HEK293 (cell line): ENCODE measurements at regions not wholly inside any gene's neighbourhood (a gene's known extent, or its start where the extent isn't known, plus 50 kb on each side); places are given as distances from the start of the nearest gene placed in this dataset.

Source experiments
- CTCF ChIA-PET: fragments of 350-600 bp; formaldehyde crosslinking; extraction: SDS; loops from one replicate; lab custom pipeline; 2021; ENCODE audit warnings: antibody characterized with exemption; lab: Yijun Ruan, JAX
- POLR2A ChIA-PET: fragments of 300-600 bp; formaldehyde crosslinking; extraction: SDS; loops from one replicate; lab custom pipeline; 2020; ENCODE audit warnings: antibody characterized with exemption, inconsistent platforms; lab: Yijun Ruan, JAX
- H3K27ac ChIP-seq: fragments of 200-500 bp; sonication (Bioruptor generic); 2 replicates; pipeline ENCODE4 v1.5.1; 2014; ENCODE audit warnings: low read depth, low read length, control low read depth, inconsistent platforms; ENCODE audit errors: extremely low read depth
- H3K36me3 ChIP-seq, 2 experiments: fragments of 200-500 bp in 1 of 2; sonication (Bioruptor generic) in 1 of 2; 1 replicate in 1 of 2; 2 replicates in 1 of 2; pipeline ENCODE4 v1.5.1; 2014 to 2017; ENCODE audit warnings: inconsistent platforms in 2 of 2, low read length in 2 of 2; ENCODE audit not compliant: control insufficient read depth in 2 of 2, insufficient read depth in 1 of 2
- H3K4me1 ChIP-seq: fragments of 200-500 bp; sonication (Bioruptor generic); 2 replicates; pipeline ENCODE4 v1.5.1; 2014; ENCODE audit warnings: mild to moderate bottlenecking, low read length, inconsistent platforms; ENCODE audit not compliant: control insufficient read depth, insufficient read depth
- H3K4me3 ChIP-seq: 2 replicates; pipeline ENCODE4 v1.5.1; 2011; ENCODE audit warnings: low read depth, mild to moderate bottlenecking, control low read depth, low read length, moderate library complexity
- H3K9me3 ChIP-seq: fragments of 200-500 bp; sonication (Bioruptor generic); 2 replicates; pipeline ENCODE4 v1.5.1; 2014; ENCODE audit warnings: low read depth, low read length, inconsistent platforms; ENCODE audit not compliant: control insufficient read depth, insufficient read depth
- IKZF3 ChIP-seq: fragments of 450-650 bp; IDR thresholded peaks from 2 replicates; pipeline ENCODE4 v1.5.0; 2018; ENCODE audit warnings: missing biosample characterization, mild to moderate bottlenecking, missing genetic modification characterization, moderate library complexity
- KLF16 ChIP-seq: fragments of 450-650 bp; formaldehyde crosslinking; IDR thresholded peaks from 2 replicates; pipeline ENCODE4 v1.5.1; 2017; ENCODE audit warnings: missing biosample characterization, missing genetic modification characterization
- KLF8 ChIP-seq: fragments of 450-650 bp; formaldehyde crosslinking; IDR thresholded peaks from 2 replicates; pipeline ENCODE4 v1.5.1; 2016; ENCODE audit warnings: missing biosample characterization, missing genetic modification characterization
- OVOL3 ChIP-seq: fragments of 450-650 bp; formaldehyde crosslinking; IDR thresholded peaks from 2 replicates; pipeline ENCODE4 v1.5.1; 2016; ENCODE audit warnings: missing biosample characterization, missing genetic modification characterization
- SCRT2 ChIP-seq: fragments of 450-650 bp; formaldehyde crosslinking; IDR thresholded peaks from 2 replicates; pipeline ENCODE4 v1.5.1; 2016; ENCODE audit warnings: missing biosample characterization, missing genetic modification characterization
- SETDB1 ChIP-seq: IDR thresholded peaks from one replicate; pipeline ENCODE4 v1.6.1; 2017; ENCODE audit warnings: mild to moderate bottlenecking, low read length, moderate library complexity, mixed read lengths; ENCODE audit not compliant: insufficient read length
- ZNF146 ChIP-seq: fragments of 450-650 bp; formaldehyde crosslinking; IDR thresholded peaks from 2 replicates; pipeline ENCODE4 v1.5.1; 2016; ENCODE audit warnings: missing biosample characterization, missing genetic modification characterization
- ZNF157 ChIP-seq: fragments of 450-650 bp; formaldehyde crosslinking; IDR thresholded peaks from 2 replicates; pipeline ENCODE4 v1.5.1; 2016; ENCODE audit warnings: missing biosample characterization, missing genetic modification characterization
- ZNF223 ChIP-seq: fragments of 450-650 bp; formaldehyde crosslinking; IDR thresholded peaks from 2 replicates; pipeline ENCODE4 v1.5.1; 2016; ENCODE audit warnings: missing biosample characterization, missing genetic modification characterization
- ZNF248 ChIP-seq: fragments of 450-650 bp; formaldehyde crosslinking; IDR thresholded peaks from 2 replicates; pipeline ENCODE4 v1.5.1; 2017; ENCODE audit warnings: missing biosample characterization, missing genetic modification characterization
- ZNF324 ChIP-seq: fragments of 450-650 bp; formaldehyde crosslinking; IDR thresholded peaks from 2 replicates; pipeline ENCODE4 v1.5.1; 2016; ENCODE audit warnings: missing biosample characterization, missing genetic modification characterization
- ZNF629 ChIP-seq: fragments of 450-650 bp; formaldehyde crosslinking; IDR thresholded peaks from 2 replicates; pipeline ENCODE4 v1.5.1; 2017; ENCODE audit warnings: missing biosample characterization, missing genetic modification characterization
- ZNF677 ChIP-seq: fragments of 450-650 bp; IDR thresholded peaks from 2 replicates; pipeline ENCODE4 v1.5.0; 2018; ENCODE audit warnings: missing biosample characterization, mild to moderate bottlenecking, missing genetic modification characterization, moderate library complexity
- ZNF76 ChIP-seq: fragments of 450-650 bp; formaldehyde crosslinking; IDR thresholded peaks from 2 replicates; pipeline ENCODE4; 2016; ENCODE audit warnings: low read depth, missing biosample characterization, missing genetic modification characterization, borderline replicate concordance
- ZNF785 ChIP-seq: fragments of 450-650 bp; formaldehyde crosslinking; IDR thresholded peaks from 2 replicates; pipeline ENCODE4 v1.5.1; 2016; ENCODE audit warnings: missing biosample characterization, missing genetic modification characterization
- TF ChIP-seq, protein P1 (sequence below): fragments of 450-650 bp; formaldehyde crosslinking; IDR thresholded peaks from 2 replicates; pipeline ENCODE4 v1.5.1; 2016; ENCODE audit warnings: missing biosample characterization, missing genetic modification characterization
- TF ChIP-seq, protein P2 (sequence below): fragments of 450-650 bp; formaldehyde crosslinking; IDR thresholded peaks from 2 replicates; pipeline ENCODE4 v1.5.1; 2016; ENCODE audit warnings: missing biosample characterization, missing genetic modification characterization

DNA sequence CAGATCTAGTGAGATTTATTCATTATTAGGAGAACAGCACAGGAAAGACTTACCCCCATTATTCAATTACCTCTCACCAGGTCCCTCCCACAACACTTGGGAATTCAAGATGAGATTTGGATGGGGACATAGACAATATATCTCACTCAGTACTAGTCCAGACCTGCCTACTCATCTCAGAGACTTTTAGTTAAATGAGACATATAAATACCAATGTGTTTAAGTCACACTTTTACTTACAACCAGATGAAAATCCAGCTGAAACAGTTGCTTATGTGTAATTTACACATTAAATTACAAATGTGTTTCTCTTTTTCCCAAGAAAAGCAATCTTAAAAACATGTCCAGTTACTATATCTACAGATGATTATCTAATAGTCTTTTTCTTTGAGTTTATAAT lies 1145.6 kb downstream of the KCNT2 start (continued):
- TF ChIP-seq, protein P1, sequence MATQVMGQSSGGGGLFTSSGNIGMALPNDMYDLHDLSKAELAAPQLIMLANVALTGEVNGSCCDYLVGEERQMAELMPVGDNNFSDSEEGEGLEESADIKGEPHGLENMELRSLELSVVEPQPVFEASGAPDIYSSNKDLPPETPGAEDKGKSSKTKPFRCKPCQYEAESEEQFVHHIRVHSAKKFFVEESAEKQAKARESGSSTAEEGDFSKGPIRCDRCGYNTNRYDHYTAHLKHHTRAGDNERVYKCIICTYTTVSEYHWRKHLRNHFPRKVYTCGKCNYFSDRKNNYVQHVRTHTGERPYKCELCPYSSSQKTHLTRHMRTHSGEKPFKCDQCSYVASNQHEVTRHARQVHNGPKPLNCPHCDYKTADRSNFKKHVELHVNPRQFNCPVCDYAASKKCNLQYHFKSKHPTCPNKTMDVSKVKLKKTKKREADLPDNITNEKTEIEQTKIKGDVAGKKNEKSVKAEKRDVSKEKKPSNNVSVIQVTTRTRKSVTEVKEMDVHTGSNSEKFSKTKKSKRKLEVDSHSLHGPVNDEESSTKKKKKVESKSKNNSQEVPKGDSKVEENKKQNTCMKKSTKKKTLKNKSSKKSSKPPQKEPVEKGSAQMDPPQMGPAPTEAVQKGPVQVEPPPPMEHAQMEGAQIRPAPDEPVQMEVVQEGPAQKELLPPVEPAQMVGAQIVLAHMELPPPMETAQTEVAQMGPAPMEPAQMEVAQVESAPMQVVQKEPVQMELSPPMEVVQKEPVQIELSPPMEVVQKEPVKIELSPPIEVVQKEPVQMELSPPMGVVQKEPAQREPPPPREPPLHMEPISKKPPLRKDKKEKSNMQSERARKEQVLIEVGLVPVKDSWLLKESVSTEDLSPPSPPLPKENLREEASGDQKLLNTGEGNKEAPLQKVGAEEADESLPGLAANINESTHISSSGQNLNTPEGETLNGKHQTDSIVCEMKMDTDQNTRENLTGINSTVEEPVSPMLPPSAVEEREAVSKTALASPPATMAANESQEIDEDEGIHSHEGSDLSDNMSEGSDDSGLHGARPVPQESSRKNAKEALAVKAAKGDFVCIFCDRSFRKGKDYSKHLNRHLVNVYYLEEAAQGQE: no peak
- TF ChIP-seq KLF8 (tag by site-specific recombination): no peak
- TF ChIP-seq ZNF677 (tag by site-specific recombination): no peak
- TF ChIP-seq SCRT2 (tag by site-specific recombination): no peak
- TF ChIP-seq ZNF248: no peak

DNA sequence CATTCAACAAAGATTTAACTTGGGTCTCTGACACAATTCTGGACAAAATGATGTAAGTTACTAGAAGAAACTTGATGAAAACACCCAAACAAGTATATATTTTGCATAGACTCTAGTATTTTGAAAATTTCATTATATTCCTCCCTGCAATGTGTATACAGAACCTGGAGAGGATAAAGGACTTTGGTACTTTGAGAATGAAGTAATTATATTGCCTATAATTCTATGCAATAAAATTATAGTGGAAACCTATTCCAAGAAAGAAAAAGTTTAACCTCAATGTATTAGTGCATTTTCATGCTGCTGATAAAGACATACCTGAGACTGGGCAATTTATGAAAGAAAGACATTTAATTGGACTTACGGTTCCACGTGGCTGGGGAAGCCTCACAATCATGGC lies 1146.1 kb downstream of the KCNT2 start:
- Histone ChIP-seq H3K4me1 (no peaks in the 10 kb centered on the region), H3K36me3 (no peaks in the 10 kb centered on the region), H3K9me3 (no peaks in the 10 kb centered on the region), H3K4me3 (no peak overlapping the region), H3K27ac (no peak overlapping the region)
- POLR2A ChIA-PET: no interaction called here
- TF ChIP-seq ZNF785: no peak
- no peak for TF ChIP-seq OVOL3
- TF ChIP-seq SETDB1: peak; percentile 24
- CTCF ChIA-PET: no interaction called here

DNA sequence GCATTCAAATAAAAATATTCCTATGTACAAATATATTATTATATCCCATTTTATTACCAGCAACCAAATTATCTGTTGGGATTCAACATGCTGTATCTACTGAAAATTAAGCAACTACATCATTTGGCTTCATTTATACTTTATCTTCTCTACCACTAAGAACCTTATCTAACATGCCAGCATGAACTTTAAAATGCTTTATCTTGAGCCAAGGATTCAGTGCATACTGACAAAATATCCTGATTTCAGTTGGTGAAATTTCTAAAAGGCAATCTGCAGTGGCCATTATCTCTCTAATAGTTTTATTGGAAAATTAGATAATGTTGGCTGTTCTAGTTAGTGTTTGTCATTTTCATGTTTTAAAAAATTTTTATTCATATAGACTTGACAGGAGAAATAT lies 1149.9 kb downstream of the KCNT2 start:
- Histone ChIP-seq H3K27ac (no peak overlapping the region), H3K4me1 (no peaks in the 10 kb centered on the region), H3K4me3 (no peak overlapping the region), H3K9me3 (no peaks in the 10 kb centered on the region), H3K36me3 (no peaks in the 10 kb centered on the region)
- POLR2A ChIA-PET: no interaction called here
- TF ChIP-seq ZNF157 (no peak), ZNF629 (tag by site-specific recombination) (no peak), ZNF76 (tag by site-specific recombination) (no peak), KLF16 (tag by site-specific recombination) (no peak), IKZF3 (tag by site-specific recombination) (no peak), ZNF223 (tag by site-specific recombination) (no peak), ZNF785 (no peak)
- CTCF ChIA-PET: no interaction called here

DNA sequence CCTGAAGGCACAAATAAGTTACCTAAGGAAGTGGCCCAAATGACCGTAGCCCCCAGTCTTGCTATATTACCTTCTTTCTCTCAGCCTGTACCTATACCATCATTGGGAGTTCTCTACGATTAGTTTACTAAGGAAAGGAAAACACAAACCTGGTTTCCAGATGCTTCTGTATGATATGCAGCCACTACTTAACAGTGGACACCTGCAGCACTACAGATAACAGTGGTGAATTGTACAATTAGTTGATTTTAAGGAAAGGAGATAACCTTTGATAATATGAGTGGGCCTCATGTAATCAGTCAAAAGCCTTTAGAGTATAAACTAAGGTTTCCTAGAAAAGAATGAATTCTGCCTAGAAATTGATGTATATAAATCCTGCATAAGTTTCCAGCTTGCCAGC lies 1157.4 kb downstream of the KCNT2 start:
- Histone ChIP-seq H3K36me3 (no peaks in the 10 kb centered on the region), H3K4me3 (no peak overlapping the region), H3K27ac (no peak overlapping the region), H3K9me3 (no peaks in the 10 kb centered on the region), H3K4me1 (no peaks in the 10 kb centered on the region)
- TF ChIP-seq ZNF324 (tag by site-specific recombination) (no peak), ZNF146 (no peak)
- TF ChIP-seq, protein P2, sequence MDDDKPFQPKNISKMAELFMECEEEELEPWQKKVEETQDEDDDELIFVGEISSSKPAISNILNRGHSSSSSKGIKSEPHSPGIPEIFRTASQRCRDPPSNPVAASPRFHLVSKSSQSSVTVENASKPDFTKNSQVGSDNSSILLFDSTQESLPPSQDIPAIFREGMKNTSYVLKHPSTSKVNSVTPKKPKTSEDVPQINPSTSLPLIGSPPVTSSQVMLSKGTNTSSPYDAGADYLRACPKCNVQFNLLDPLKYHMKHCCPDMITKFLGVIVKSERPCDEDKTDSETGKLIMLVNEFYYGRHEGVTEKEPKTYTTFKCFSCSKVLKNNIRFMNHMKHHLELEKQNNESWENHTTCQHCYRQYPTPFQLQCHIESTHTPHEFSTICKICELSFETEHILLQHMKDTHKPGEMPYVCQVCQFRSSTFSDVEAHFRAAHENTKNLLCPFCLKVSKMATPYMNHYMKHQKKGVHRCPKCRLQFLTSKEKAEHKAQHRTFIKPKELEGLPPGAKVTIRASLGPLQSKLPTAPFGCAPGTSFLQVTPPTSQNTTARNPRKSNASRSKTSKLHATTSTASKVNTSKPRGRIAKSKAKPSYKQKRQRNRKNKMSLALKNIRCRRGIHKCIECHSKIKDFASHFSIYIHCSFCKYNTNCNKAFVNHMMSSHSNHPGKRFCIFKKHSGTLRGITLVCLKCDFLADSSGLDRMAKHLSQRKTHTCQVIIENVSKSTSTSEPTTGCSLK (tag by site-specific recombination): no peak
- CTCF ChIA-PET: no interaction called here
- POLR2A ChIA-PET: no interaction called here
